ENCODE measurements at regions not wholly inside any gene's neighbourhood (a gene's known extent, or its start where the extent isn't known, plus 50 kb on each side); places are given as distances from the start of the nearest gene placed in this dataset.

GRCh38 chr15:31782016-31782783 is 248.1 kb upstream of the CHRNA7 start:
- no peak for TF ChIP-seq EP300 (IDR thresholded peaks at IDR 0.05)
- TF ChIP-seq CTCF (IDR thresholded peaks at IDR 0.05) = no peak
- TF ChIP-seq POLR2A (IDR thresholded peaks at IDR 0.05) = no peak
